Upper lobe of left lung (tissue), 4 donors: ENCODE measurements at regions not wholly inside any gene's neighbourhood (a gene's known extent, or its start where the extent isn't known, plus 50 kb on each side); places are given as distances from the start of the nearest gene placed in this dataset.

Source experiments
- POLR2A ChIP-seq, 4 donors: fragments of 450-650 bp; IDR thresholded peaks; one replicate each; pipeline ENCODE4 v1.5.1; 2016 to 2017; ENCODE audit warnings: antibody characterized with exemption in 4 of 4, mild to moderate bottlenecking in 2 of 4
- POLR2AphosphoS5 ChIP-seq, 2 donors: sonication (generic); formaldehyde crosslinking; IDR thresholded peaks; one replicate each; pipeline ENCODE4 v1.5.1; 2017; ENCODE audit warnings: antibody characterized with exemption in 2 of 2
- TF ChIP-seq, protein P1 (sequence below), 6 experiments: fragments of 450-650 bp in 4 of 6; fragments of 200-600 bp in 2 of 6; sonication (generic) in 2 of 6; IDR thresholded peaks; one replicate each; pipeline ENCODE4 v1.5.1; 2016 to 2019; ENCODE audit warnings: antibody characterized with exemption in 6 of 6

DNA sequence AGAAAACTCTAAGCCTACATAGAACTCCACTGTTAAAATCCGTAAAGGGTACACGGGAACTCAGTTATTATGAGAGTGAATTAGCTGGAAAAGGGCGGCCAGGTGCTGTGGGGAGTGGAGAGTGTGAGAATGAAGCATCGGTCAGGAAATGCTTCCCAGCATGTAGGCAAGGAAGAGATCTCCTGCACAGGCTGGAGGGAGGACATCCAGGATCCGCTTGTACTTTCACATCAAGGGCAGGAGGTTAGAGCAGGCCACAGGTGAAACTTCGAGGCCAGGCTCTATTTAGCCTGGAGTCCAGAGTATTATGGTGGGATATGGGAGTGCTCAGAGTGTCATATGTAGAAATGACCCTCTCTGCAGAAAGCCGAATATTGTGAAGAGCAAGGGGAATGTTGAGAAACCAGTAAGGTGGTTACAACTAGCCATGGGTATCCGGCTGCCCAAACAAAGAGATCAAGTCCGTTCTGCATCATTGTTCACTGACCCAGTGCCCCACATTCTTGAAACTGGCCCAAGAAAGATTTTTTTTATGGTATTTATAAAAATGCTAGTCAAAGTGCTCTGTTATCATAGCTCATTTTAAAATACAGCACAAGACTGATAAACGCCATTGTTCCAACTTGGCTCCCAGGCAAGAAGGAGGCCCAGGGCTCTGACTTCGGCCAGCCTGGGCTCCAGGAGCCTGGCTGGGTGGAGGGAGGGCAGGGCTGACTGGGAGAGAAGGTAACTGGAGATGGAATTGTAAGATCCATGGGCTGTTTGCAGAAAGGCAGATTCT is 79.4 kb upstream of the HIF1A start:
- TF ChIP-seq, protein P1, sequence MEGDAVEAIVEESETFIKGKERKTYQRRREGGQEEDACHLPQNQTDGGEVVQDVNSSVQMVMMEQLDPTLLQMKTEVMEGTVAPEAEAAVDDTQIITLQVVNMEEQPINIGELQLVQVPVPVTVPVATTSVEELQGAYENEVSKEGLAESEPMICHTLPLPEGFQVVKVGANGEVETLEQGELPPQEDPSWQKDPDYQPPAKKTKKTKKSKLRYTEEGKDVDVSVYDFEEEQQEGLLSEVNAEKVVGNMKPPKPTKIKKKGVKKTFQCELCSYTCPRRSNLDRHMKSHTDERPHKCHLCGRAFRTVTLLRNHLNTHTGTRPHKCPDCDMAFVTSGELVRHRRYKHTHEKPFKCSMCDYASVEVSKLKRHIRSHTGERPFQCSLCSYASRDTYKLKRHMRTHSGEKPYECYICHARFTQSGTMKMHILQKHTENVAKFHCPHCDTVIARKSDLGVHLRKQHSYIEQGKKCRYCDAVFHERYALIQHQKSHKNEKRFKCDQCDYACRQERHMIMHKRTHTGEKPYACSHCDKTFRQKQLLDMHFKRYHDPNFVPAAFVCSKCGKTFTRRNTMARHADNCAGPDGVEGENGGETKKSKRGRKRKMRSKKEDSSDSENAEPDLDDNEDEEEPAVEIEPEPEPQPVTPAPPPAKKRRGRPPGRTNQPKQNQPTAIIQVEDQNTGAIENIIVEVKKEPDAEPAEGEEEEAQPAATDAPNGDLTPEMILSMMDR (IDR thresholded peaks at IDR 0.05) = no peak
- TF ChIP-seq POLR2A (IDR thresholded peaks at IDR 0.05) (no peak), POLR2AphosphoS5 (IDR thresholded peaks at IDR 0.05) (no peak)
